Gastroesophageal sphincter (tissue), 4 donors: ENCODE measurements at regions not wholly inside any gene's neighbourhood (a gene's known extent, or its start where the extent isn't known, plus 50 kb on each side); places are given as distances from the start of the nearest gene placed in this dataset.

ENCODE experiments used
- ATAC-seq: fragments of 150-250 bp; one replicate; pipeline ENCODE4 v1.9.1; 2016; ENCODE audit warnings: mild to moderate bottlenecking, moderate library complexity
- H3K27ac ChIP-seq, 4 donors: fragments of 200-600 bp; sonication (generic) in 3 of 4; 1 replicate in 3 of 4; 2 replicates in 1 of 4; pipeline ENCODE4 v1.5.1; 2016 to 2019
- H3K27me3 ChIP-seq: fragments of 200-600 bp; sonication (generic); one replicate; pipeline ENCODE4 v1.5.1; 2019
- H3K36me3 ChIP-seq, 2 donors: fragments of 200-600 bp; sonication (generic); one replicate each; pipeline ENCODE4 v1.5.1; 2019; ENCODE audit warnings: control low read depth in 1 of 2
- H3K4me1 ChIP-seq, 3 donors: fragments of 200-600 bp; sonication (generic); 1 replicate in 2 of 3; 2 replicates in 1 of 3; pipeline ENCODE4 v1.5.1; 2016 to 2019; ENCODE audit warnings: control low read depth in 2 of 3
- H3K4me3 ChIP-seq, 2 donors: fragments of 200-600 bp; sonication (generic); one replicate each; pipeline ENCODE4 v1.5.1; 2019; ENCODE audit warnings: mild to moderate bottlenecking in 1 of 2, moderate library complexity in 1 of 2
- H3K9me3 ChIP-seq, 3 donors: fragments of 200-600 bp; sonication (generic); one replicate each; pipeline ENCODE4 v1.5.1; 2017 to 2019; ENCODE audit warnings: control low read depth in 2 of 3
- CTCF ChIP-seq, 4 experiments: fragments of 200-600 bp in 2 of 4; fragments of 450-650 bp in 2 of 4; sonication (generic) in 1 of 4; IDR thresholded peaks; one replicate each; pipeline ENCODE4 v1.5.1; 2017 to 2019; ENCODE audit warnings: antibody characterized with exemption in 4 of 4, mild to moderate bottlenecking in 2 of 4, moderate library complexity in 2 of 4
- EP300 ChIP-seq: sonication (generic); formaldehyde crosslinking; IDR thresholded peaks from one replicate; pipeline ENCODE4 v1.6.1; 2017; ENCODE audit warnings: antibody characterized with exemption, mild to moderate bottlenecking
- POLR2A ChIP-seq, 2 donors: fragments of 450-650 bp; IDR thresholded peaks; one replicate each; pipeline ENCODE4 v1.6.1; 2017; ENCODE audit warnings: antibody characterized with exemption in 2 of 2, mild to moderate bottlenecking in 2 of 2, moderate library complexity in 1 of 2
- POLR2AphosphoS5 ChIP-seq: sonication (generic); formaldehyde crosslinking; IDR thresholded peaks from one replicate; pipeline ENCODE4 v1.6.1; 2017; ENCODE audit warnings: antibody characterized with exemption
- WGBS, 2 donors: methylation state at CpG; one replicate each; pipeline ENCODE4 v1.1.5; 2018; ENCODE audit warnings: low coverage in 1 of 2; 5-methylcytosine and 5-hydroxymethylcytosine counted together

- ATAC-seq, result no peak
- no peak for TF ChIP-seq POLR2AphosphoS5
- no peak overlapping the region for H3K4me3 ChIP-seq
- H3K27ac ChIP-seq, result no peak overlapping the region
- WGBS, 2 donors, result no CpG with 5 or more reads among the region's 1 CpG
- H3K4me1 ChIP-seq, result no peaks in the 10 kb centered on the region
- no peaks in the 10 kb centered on the region for H3K27me3 ChIP-seq
- no peaks in the 10 kb centered on the region for H3K36me3 ChIP-seq
- H3K9me3 ChIP-seq, result no peaks in the 10 kb centered on the region
Observed at GRCh38 chr6:67538032-67538431, 1097.0 kb upstream of the ADGRB3 start.

- H3K9me3 ChIP-seq, result no peaks in the 10 kb centered on the region
- no peak for TF ChIP-seq CTCF (IDR thresholded peaks at IDR 0.05)
- TF ChIP-seq POLR2AphosphoS5, result no peak
- TF ChIP-seq EP300, result no peak
- no peak for TF ChIP-seq POLR2A (IDR thresholded peaks at IDR 0.05)
- no peak overlapping the region for H3K27ac ChIP-seq
Observed at GRCh38 chr6:67535946-67536345, 1099.1 kb upstream of the ADGRB3 start.

GRCh38 chr6:67506352-67506751 is 1128.7 kb upstream of the ADGRB3 start:
- no peak for ATAC-seq
- H3K36me3 ChIP-seq, result no peaks in the 10 kb centered on the region
- peaks cover 0 to 5% (median 0%) of the 10 kb centered on the region in 3 donors for H3K9me3 ChIP-seq
- no peaks in the 10 kb centered on the region for H3K27me3 ChIP-seq
- WGBS, 2 donors, result 80 to 90% methylated on average over 1 to 2 of the region's 2 CpGs
- H3K4me1 ChIP-seq, result no peaks in the 10 kb centered on the region
- TF ChIP-seq POLR2AphosphoS5, result no peak
- TF ChIP-seq EP300, result no peak
- no peak for TF ChIP-seq CTCF (IDR thresholded peaks at IDR 0.05)
- TF ChIP-seq POLR2A (IDR thresholded peaks at IDR 0.05), result no peak
- H3K27ac ChIP-seq, result no peak overlapping the region
- H3K4me3 ChIP-seq, result no peak overlapping the region

More at GRCh38 chr6:67535946-67536345, 1099.1 kb upstream of the ADGRB3 start:
- Histone ChIP-seq H3K27me3 (no peaks in the 10 kb centered on the region), H3K4me1 (no peaks in the 10 kb centered on the region), H3K36me3 (no peaks in the 10 kb centered on the region), H3K4me3 (no peak overlapping the region)
- 76 to 81% methylated on average over 3 of the region's 3 CpGs for WGBS, 2 donors
- ATAC-seq, result no peak

DNA sequence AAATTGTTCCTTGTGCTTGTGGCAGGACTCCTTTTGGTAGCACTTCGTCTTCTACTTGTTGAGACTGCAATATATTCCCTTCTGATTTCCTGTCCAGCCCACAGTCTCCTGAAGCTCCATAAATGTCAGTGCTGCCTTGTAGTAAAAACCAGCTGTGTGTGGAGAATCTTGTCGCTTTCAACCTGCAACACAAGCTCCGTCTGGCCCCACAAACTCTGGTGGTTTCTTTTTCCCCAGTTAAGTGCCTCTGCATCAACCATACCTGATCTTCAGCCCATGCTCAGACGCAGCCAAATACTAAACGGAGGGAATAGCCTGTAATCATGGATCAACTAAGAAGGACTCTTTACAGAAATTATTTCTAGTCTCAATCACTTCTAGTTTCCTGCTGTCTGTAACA is 1133.3 kb upstream of the ADGRB3 start:
- no peaks in the 10 kb centered on the region for H3K27me3 ChIP-seq
- no peak for TF ChIP-seq CTCF (IDR thresholded peaks at IDR 0.05)
- no peak for TF ChIP-seq POLR2A (IDR thresholded peaks at IDR 0.05)
- no peak for TF ChIP-seq EP300
- H3K27ac ChIP-seq, result no peak overlapping the region
- no peak overlapping the region for H3K4me3 ChIP-seq
- H3K9me3 ChIP-seq, result peaks cover 0 to 5% (median 0%) of the 10 kb centered on the region in 3 donors
- 9 to 49% methylated on average over 5 of the region's 5 CpGs for WGBS, 2 donors
- ATAC-seq, result no peak
- no peaks in the 10 kb centered on the region for H3K4me1 ChIP-seq
- H3K36me3 ChIP-seq, result no peaks in the 10 kb centered on the region

- H3K4me3 ChIP-seq, result no peak overlapping the region
- H3K36me3 ChIP-seq, result no peaks in the 10 kb centered on the region
- 67 to 75% methylated on average over 1 of the region's 1 CpG for WGBS, 2 donors
- no peak for ATAC-seq
- no peaks in the 10 kb centered on the region for H3K4me1 ChIP-seq
- no peak overlapping the region for H3K27ac ChIP-seq
- no peaks in the 10 kb centered on the region for H3K9me3 ChIP-seq
- no peaks in the 10 kb centered on the region for H3K27me3 ChIP-seq
- TF ChIP-seq CTCF (IDR thresholded peaks at IDR 0.05), result no peak
- TF ChIP-seq POLR2A (IDR thresholded peaks at IDR 0.05), result no peak
- TF ChIP-seq POLR2AphosphoS5, result no peak
- TF ChIP-seq EP300, result no peak
Observed at GRCh38 chr6:67497749-67498148, 1137.3 kb upstream of the ADGRB3 start.
